Right renal cortex interstitium (tissue), 3 donors: ENCODE measurements at regions not wholly inside any gene's neighbourhood (a gene's known extent, or its start where the extent isn't known, plus 50 kb on each side); places are given as distances from the start of the nearest gene placed in this dataset.

Experiments
- DNase-seq, 3 donors: peaks; one replicate each; pipeline ENCODE4 v3.0.0-alpha.2; 2013; ENCODE audit warnings: low read depth in 3 of 3, low spot score in 2 of 3

GRCh38 chr17:12519956-12520594, 145.6 kb upstream of the MYOCD start:
- DNase-seq = no peak

GRCh38 chr17:12521416-12521815, 144.3 kb upstream of the MYOCD start:
- DNase-seq = no peak

- DNase-seq = no peak
These were observed 143.4 kb upstream of the MYOCD start for GRCh38 chr17:12522336-12522735.

- no peak for DNase-seq
These were observed 142.9 kb upstream of the MYOCD start for GRCh38 chr17:12522743-12523183.

- DNase-seq = no peak
These were observed 142.4 kb upstream of the MYOCD start for GRCh38 chr17:12523244-12523643.

- DNase-seq = no peak
These were observed 137.7 kb upstream of the MYOCD start for GRCh38 chr17:12528036-12528435.

- DNase-seq = no peak
These were observed 135.5 kb upstream of the MYOCD start for GRCh38 chr17:12530161-12530560.

GRCh38 chr17:12536021-12536420, 129.7 kb upstream of the MYOCD start:
- no peak for DNase-seq

- DNase-seq = no peak
These were observed 129.2 kb upstream of the MYOCD start for GRCh38 chr17:12536472-12536871.

GRCh38 chr17:12537436-12537835, 128.3 kb upstream of the MYOCD start:
- DNase-seq = no peak

- DNase-seq = no peak
These were observed 127.7 kb upstream of the MYOCD start for GRCh38 chr17:12538003-12538402.

GRCh38 chr17:12545877-12546513, 119.7 kb upstream of the MYOCD start:
- DNase-seq = no peak

- DNase-seq = no peak
These were observed 118.7 kb upstream of the MYOCD start for GRCh38 chr17:12546983-12547382.

GRCh38 chr17:12547831-12548230, 117.9 kb upstream of the MYOCD start:
- DNase-seq = no peak

GRCh38 chr17:12548558-12548957, 117.1 kb upstream of the MYOCD start:
- no peak for DNase-seq

- no peak for DNase-seq
These were observed 116.1 kb upstream of the MYOCD start for GRCh38 chr17:12549499-12550041.

GRCh38 chr17:12553625-12554024, 112.1 kb upstream of the MYOCD start:
- DNase-seq = no peak

GRCh38 chr17:12554251-12554650, 111.4 kb upstream of the MYOCD start:
- no peak for DNase-seq

- no peak for DNase-seq
These were observed 99.4 kb upstream of the MYOCD start for GRCh38 chr17:12566291-12566690.

GRCh38 chr17:12567077-12568053, 98.3 kb upstream of the MYOCD start:
- DNase-seq = no peak
